ENCODE measurements at regions not wholly inside any gene's neighbourhood (a gene's known extent, or its start where the extent isn't known, plus 50 kb on each side); places are given as distances from the start of the nearest gene placed in this dataset.
"Not testable (repeated sequence)": the region's sequence is repeated elsewhere in the genome, so short reads cannot be mapped to it uniquely, and the experiment has no call there.

DNA sequence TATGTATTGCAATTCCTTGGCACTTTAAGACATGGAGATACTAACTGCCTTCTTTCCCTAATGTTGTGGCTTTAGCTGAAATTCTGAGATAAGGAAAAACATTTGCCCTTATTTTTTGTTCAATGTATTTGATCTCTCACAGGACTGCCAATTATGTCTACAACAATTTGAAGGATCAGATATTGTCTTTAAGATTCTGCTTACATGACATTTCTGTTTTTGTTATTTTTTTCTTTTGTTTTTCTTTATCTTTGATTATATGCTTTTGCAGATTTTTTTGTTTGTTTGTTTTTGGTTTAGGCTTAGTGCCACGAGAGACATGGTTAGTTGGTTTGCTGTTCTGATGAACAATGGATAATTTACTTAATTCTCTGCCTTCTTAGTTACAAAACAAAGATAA lies 303.3 kb downstream of the TECRL start:
- H3K27me3 Mint-ChIP-seq: no peaks in the 10 kb centered on the region
- no peak for DNase-seq (ENCODE audit: low spot score, unreplicated experiment)
- no peak overlapping the region for H3K4me3 Mint-ChIP-seq (ENCODE audit: low read depth)
- no peaks in the 10 kb centered on the region for H3K4me1 Mint-ChIP-seq (ENCODE audit: low read depth)
- H3K36me3 Mint-ChIP-seq (ENCODE audit: insufficient read depth): no peaks in the 10 kb centered on the region
- no peak for TF ChIP-seq CTCF (IDR thresholded peaks at IDR 0.05; ENCODE audit: unreplicated experiment)
- H3K9me3 Mint-ChIP-seq (ENCODE audit: low read depth): no peaks in the 10 kb centered on the region
- H3K27ac Mint-ChIP-seq: no peak overlapping the region

GRCh38 chr4:64095398-64095797 lies 313.9 kb downstream of the TECRL start:
- Mint-ChIP-seq H3K4me3 (ENCODE audit: low read depth) (no peak overlapping the region), H3K9me3 (ENCODE audit: low read depth) (no peaks in the 10 kb centered on the region), H3K4me1 (ENCODE audit: low read depth) (no peaks in the 10 kb centered on the region), H3K27me3 (no peaks in the 10 kb centered on the region), H3K27ac (no peak overlapping the region), H3K36me3 (ENCODE audit: insufficient read depth) (no peaks in the 10 kb centered on the region)
- TF ChIP-seq CTCF (IDR thresholded peaks at IDR 0.05; ENCODE audit: unreplicated experiment): no peak
- DNase-seq (ENCODE audit: low spot score, unreplicated experiment): no peak

DNA sequence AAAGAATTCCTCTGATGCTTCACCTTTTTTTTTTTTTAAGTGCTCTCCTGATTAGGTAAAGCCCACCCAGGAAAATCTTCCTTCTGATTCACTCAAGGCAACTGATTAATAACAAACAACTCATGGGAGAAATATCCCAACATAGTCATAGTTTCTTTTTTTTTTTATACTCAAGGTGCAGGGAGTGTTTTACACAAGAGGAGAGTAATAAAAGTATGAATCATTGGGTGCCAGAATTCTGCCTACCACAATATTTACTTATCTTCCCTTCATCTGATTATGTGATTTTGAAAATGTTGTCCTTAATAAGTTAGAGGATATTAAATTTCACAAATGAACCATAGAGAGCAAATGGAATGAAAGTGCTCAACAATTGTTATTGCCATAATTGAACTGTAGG lies 329.9 kb downstream of the TECRL start:
- Mint-ChIP-seq H3K36me3 (ENCODE audit: insufficient read depth) (no peaks in the 10 kb centered on the region), H3K4me1 (ENCODE audit: low read depth) (no peaks in the 10 kb centered on the region), H3K4me3 (ENCODE audit: low read depth) (no peak overlapping the region), H3K27ac (no peak overlapping the region), H3K9me3 (ENCODE audit: low read depth) (peaks cover 3% of the 10 kb centered on the region), H3K27me3 (no peaks in the 10 kb centered on the region)
- DNase-seq (ENCODE audit: low spot score, unreplicated experiment): no peak
- no peak for TF ChIP-seq CTCF (IDR thresholded peaks at IDR 0.05; ENCODE audit: unreplicated experiment)

DNA sequence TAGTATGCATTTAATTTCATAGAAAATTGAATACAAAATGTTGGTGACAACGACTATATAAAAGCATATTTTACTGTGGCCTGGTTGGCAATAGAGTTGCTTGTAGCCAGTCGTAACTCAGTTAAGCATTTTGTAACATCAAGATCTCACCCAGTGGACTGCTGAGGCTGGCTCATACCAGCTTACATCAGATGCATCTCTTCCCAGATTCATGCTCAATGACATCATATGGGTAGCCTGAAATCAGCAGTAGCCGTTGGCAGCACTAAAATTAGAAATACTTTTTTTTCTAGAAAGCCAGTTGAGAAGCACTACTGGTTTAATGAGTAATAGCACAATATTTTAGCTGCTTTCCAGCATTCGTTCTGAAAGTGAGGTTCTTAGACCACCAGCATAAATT lies 341.2 kb downstream of the TECRL start:
- TF ChIP-seq CTCF (IDR thresholded peaks at IDR 0.05; ENCODE audit: unreplicated experiment): no peak
- Mint-ChIP-seq H3K27ac (no peak overlapping the region), H3K4me1 (ENCODE audit: low read depth) (peaks cover 4% of the 10 kb centered on the region), H3K36me3 (ENCODE audit: insufficient read depth) (no peaks in the 10 kb centered on the region), H3K27me3 (no peaks in the 10 kb centered on the region), H3K4me3 (ENCODE audit: low read depth) (no peak overlapping the region), H3K9me3 (ENCODE audit: low read depth) (no peaks in the 10 kb centered on the region)
- no peak for DNase-seq (ENCODE audit: low spot score, unreplicated experiment)

DNA sequence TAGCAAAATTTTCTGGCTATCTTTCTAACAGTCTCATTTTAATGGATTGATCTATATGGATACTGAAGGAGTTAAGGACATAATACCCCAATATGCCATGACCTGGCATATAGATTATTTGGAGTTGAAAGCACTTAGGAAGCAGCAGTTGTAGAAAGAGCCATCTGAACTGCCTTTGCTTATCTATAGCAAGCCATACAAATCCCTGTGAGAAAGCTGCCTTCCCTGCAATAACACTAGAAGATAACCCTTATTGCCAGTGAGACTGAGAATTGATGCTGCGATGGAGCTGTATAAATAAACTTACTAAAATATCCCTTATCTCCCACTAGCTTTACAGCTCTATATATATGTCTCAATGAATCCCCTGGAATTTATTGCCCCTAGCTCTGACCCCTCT lies 346.3 kb downstream of the TECRL start:
- H3K4me1 Mint-ChIP-seq (ENCODE audit: low read depth): peaks cover 4% of the 10 kb centered on the region
- no peak overlapping the region for H3K4me3 Mint-ChIP-seq (ENCODE audit: low read depth)
- H3K9me3 Mint-ChIP-seq (ENCODE audit: low read depth): no peaks in the 10 kb centered on the region
- TF ChIP-seq CTCF (IDR thresholded peaks at IDR 0.05; ENCODE audit: unreplicated experiment): no peak
- H3K27ac Mint-ChIP-seq: no peak overlapping the region
- no peaks in the 10 kb centered on the region for H3K36me3 Mint-ChIP-seq (ENCODE audit: insufficient read depth)
- H3K27me3 Mint-ChIP-seq: no peaks in the 10 kb centered on the region
- no peak for DNase-seq (ENCODE audit: low spot score, unreplicated experiment)

DNA sequence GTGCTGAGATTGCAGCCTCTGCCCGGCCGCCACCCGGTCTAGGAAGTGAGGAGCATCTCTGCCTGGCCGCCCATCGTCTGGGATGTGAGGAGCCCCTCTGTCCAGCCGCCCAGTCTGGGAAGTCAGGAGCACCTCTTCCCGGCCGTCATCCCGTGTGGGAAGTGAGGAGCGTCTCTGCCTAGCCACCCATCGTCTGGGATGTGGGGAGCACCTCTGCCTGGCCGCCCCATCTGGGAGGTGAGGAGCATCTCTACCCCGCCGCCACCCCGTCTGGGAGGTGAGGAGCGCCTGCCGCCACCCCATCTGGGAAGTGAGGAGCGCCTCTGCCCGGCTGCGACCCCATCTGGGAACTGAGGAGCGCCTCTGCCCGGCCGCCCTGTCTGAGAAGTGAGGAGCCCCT lies 372.2 kb downstream of the TECRL start:
- H3K4me3 Mint-ChIP-seq (ENCODE audit: low read depth); H3K4me1 Mint-ChIP-seq (ENCODE audit: low read depth); H3K27ac Mint-ChIP-seq; H3K36me3 Mint-ChIP-seq (ENCODE audit: insufficient read depth); H3K27me3 Mint-ChIP-seq; DNase-seq (ENCODE audit: low spot score, unreplicated experiment): not testable (repeated sequence)
- H3K9me3 Mint-ChIP-seq (ENCODE audit: low read depth): peaks cover 12% of the 10 kb centered on the region
